GM18909 (cell line): ENCODE measurements at regions not wholly inside any gene's neighbourhood (a gene's known extent, or its start where the extent isn't known, plus 50 kb on each side); places are given as distances from the start of the nearest gene placed in this dataset.

Experiments used
- ATAC-seq: cut with Tn5 transposase; IDR thresholded peaks from one replicate; pipeline ENCODE4 v1.9.1; 2021; ENCODE audit warnings: mild to moderate bottlenecking; ENCODE audit not compliant: unreplicated experiment, poor library complexity

GRCh38 chr15:61743345-61743909, 316.8 kb downstream of the VPS13C start:
- ATAC-seq = no peak

GRCh38 chr15:61742591-61742990, 317.7 kb downstream of the VPS13C start:
- ATAC-seq = no peak

GRCh38 chr15:61736790-61737189, 323.5 kb downstream of the VPS13C start:
- ATAC-seq = no peak

GRCh38 chr15:61731099-61731498, 329.1 kb downstream of the VPS13C start:
- no peak for ATAC-seq

GRCh38 chr15:61729646-61730045, 330.6 kb downstream of the VPS13C start:
- ATAC-seq = no peak

- ATAC-seq = no peak
Observed at GRCh38 chr15:61726166-61726565, 334.1 kb downstream of the VPS13C start.

- no peak for ATAC-seq
Observed at GRCh38 chr15:61725251-61725650, 335.0 kb downstream of the VPS13C start.

- no peak for ATAC-seq
Observed at GRCh38 chr15:61724251-61724939, 335.9 kb downstream of the VPS13C start.

- no peak for ATAC-seq
Observed at GRCh38 chr15:61721418-61721817, 338.8 kb downstream of the VPS13C start.

GRCh38 chr15:61720197-61720704, 340.0 kb downstream of the VPS13C start:
- no peak for ATAC-seq

- no peak for ATAC-seq
Observed at GRCh38 chr15:61715082-61715481, 345.2 kb downstream of the VPS13C start.

- ATAC-seq = no peak
Observed at GRCh38 chr15:61712129-61712759, 348.0 kb downstream of the VPS13C start.

- no peak for ATAC-seq
Observed at GRCh38 chr15:61702224-61703020, 357.8 kb downstream of the VPS13C start.

- no peak for ATAC-seq
Observed at GRCh38 chr15:61701455-61701854, 358.8 kb downstream of the VPS13C start.

GRCh38 chr15:61700803-61701202, 359.4 kb downstream of the VPS13C start:
- ATAC-seq = no peak

GRCh38 chr15:61697796-61698195, 362.5 kb downstream of the VPS13C start:
- ATAC-seq = no peak

GRCh38 chr15:61689067-61689466, 371.2 kb downstream of the VPS13C start:
- ATAC-seq = no peak

GRCh38 chr15:61687651-61688050, 372.6 kb downstream of the VPS13C start:
- no peak for ATAC-seq

- no peak for ATAC-seq
Observed at GRCh38 chr15:61687124-61687523, 373.1 kb downstream of the VPS13C start.

- no peak for ATAC-seq
Observed at GRCh38 chr15:61685971-61686370, 374.3 kb downstream of the VPS13C start.

- no peak for ATAC-seq
Observed at GRCh38 chr15:61685534-61685933, 374.7 kb downstream of the VPS13C start.
